IMR-90 (cell line): ENCODE measurements at regions not wholly inside any gene's neighbourhood (a gene's known extent, or its start where the extent isn't known, plus 50 kb on each side); places are given as distances from the start of the nearest gene placed in this dataset.

Source experiments
- CHD1 ChIP-seq: IDR thresholded peaks from 2 replicates; pipeline ENCODE4 v1.6.1; 2012; ENCODE audit warnings: low read depth, low read length, improper control_type of control experiment
- FOS ChIP-seq: fragments of 150-350 bp; IDR thresholded peaks from 2 replicates; pipeline ENCODE4 v1.6.1; 2016; ENCODE audit warnings: low read depth, low read length
- MXI1 ChIP-seq: IDR thresholded peaks from 2 replicates; pipeline ENCODE4 v1.6.1; 2012; ENCODE audit warnings: low read depth, mild to moderate bottlenecking, low read length, moderate library complexity, borderline replicate concordance
- POLR2A ChIP-seq: IDR thresholded peaks from 2 replicates; pipeline ENCODE4 v1.6.1; 2012; ENCODE audit warnings: mild to moderate bottlenecking, low read depth, low read length
- TF ChIP-seq, protein P1 (sequence below): conservative IDR thresholded peaks from 2 replicates; pipeline ENCODE4 v1.5.1; 2012; ENCODE audit warnings: mild to moderate bottlenecking, low read depth, low read length, improper control_type of control experiment
- TF ChIP-seq, protein P2 (sequence below): fragments of 150-350 bp; IDR thresholded peaks from 2 replicates; pipeline ENCODE4 v1.6.1; 2017; ENCODE audit warnings: mild to moderate bottlenecking, antibody characterized with exemption, low read length, low read depth

DNA sequence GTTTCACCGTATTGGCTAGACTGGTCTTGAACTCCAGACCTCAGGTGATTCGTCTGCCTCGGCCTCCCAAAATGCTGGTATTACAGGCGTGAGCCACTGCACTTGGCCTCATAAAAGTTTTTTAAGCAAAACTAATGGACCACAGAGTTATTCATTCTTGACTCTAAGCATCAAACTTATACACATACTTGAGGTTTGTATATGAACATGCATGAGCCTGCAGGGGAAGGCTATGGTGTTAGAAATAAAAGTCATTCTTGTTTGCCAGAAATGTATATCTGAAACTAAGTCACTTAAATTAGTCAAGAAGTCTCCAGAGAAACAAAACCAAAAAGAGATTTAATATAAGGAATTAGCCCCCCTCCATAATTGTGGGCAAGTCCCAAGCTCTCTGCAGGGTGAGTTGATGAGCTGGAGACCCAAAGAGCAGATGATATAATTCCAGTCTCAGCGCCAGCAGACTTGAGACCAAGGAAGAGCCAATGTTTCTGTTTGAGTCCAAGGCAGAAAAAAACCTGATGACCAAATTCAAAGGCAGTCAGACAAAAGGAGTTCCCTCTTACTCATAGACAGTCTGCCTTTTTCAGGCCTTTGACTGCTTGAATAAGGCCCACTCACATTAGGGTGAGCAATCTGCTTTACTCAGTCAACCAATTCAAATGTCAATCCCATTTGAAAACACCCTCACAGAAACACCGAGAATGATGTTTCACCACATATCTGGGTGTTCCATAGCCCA is 69.0 kb upstream of the DSG1 start:
- TF ChIP-seq FOS, result no peak
- TF ChIP-seq, protein P1, sequence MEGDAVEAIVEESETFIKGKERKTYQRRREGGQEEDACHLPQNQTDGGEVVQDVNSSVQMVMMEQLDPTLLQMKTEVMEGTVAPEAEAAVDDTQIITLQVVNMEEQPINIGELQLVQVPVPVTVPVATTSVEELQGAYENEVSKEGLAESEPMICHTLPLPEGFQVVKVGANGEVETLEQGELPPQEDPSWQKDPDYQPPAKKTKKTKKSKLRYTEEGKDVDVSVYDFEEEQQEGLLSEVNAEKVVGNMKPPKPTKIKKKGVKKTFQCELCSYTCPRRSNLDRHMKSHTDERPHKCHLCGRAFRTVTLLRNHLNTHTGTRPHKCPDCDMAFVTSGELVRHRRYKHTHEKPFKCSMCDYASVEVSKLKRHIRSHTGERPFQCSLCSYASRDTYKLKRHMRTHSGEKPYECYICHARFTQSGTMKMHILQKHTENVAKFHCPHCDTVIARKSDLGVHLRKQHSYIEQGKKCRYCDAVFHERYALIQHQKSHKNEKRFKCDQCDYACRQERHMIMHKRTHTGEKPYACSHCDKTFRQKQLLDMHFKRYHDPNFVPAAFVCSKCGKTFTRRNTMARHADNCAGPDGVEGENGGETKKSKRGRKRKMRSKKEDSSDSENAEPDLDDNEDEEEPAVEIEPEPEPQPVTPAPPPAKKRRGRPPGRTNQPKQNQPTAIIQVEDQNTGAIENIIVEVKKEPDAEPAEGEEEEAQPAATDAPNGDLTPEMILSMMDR, result no peak
- TF ChIP-seq POLR2A, result no peak
- no peak for TF ChIP-seq MXI1
- no peak for TF ChIP-seq CHD1
- TF ChIP-seq, protein P2, sequence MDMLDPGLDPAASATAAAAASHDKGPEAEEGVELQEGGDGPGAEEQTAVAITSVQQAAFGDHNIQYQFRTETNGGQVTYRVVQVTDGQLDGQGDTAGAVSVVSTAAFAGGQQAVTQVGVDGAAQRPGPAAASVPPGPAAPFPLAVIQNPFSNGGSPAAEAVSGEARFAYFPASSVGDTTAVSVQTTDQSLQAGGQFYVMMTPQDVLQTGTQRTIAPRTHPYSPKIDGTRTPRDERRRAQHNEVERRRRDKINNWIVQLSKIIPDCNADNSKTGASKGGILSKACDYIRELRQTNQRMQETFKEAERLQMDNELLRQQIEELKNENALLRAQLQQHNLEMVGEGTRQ, result no peak
